SU-DHL-6 (cell line): ENCODE measurements at regions not wholly inside any gene's neighbourhood (a gene's known extent, or its start where the extent isn't known, plus 50 kb on each side); places are given as distances from the start of the nearest gene placed in this dataset.

ENCODE experiments used
- H2AFZ ChIP-seq: fragments of 200-600 bp; sonication (generic); 2 replicates; pipeline ENCODE4 v1.6.1; 2014; ENCODE audit warnings: low read depth, mild to moderate bottlenecking, moderate library complexity, mixed read lengths, antibody characterized with exemption, low read length; ENCODE audit not compliant: severe bottlenecking
- H3F3A ChIP-seq: fragments of 200-600 bp; shearing (Covaris generic); 2 replicates; pipeline ENCODE4 v1.6.0; 2016; ENCODE audit warnings: antibody characterized with exemption, mild to moderate bottlenecking; ENCODE audit not compliant: insufficient read depth
- H3K27ac ChIP-seq: fragments of 200-600 bp; sonication (generic); 2 replicates; pipeline ENCODE4 v1.5.1; 2016; ENCODE audit warnings: low read depth, mild to moderate bottlenecking, low read length, moderate library complexity, mixed read lengths
- H3K27me3 ChIP-seq: fragments of 200-600 bp; sonication (generic), shearing (Covaris generic); 2 replicates; pipeline ENCODE4 v1.6.0; 2014; ENCODE audit warnings: mild to moderate bottlenecking, low read length
- H3K36me3 ChIP-seq: fragments of 200-600 bp; sonication (generic); 2 replicates; pipeline ENCODE4 v1.6.1; 2014; ENCODE audit warnings: mild to moderate bottlenecking, low read length, mixed read lengths
- H3K4me2 ChIP-seq: fragments of 300-600, 200-600 bp; shearing (Covaris generic), sonication (generic); 2 replicates; pipeline ENCODE4 v1.6.0; 2014; ENCODE audit warnings: low read length, low read depth, mild to moderate bottlenecking; ENCODE audit not compliant: poor library complexity, severe bottlenecking
- H3K4me3 ChIP-seq: fragments of 200-600 bp; sonication (generic); 2 replicates; pipeline ENCODE4 v1.5.1; 2014; ENCODE audit warnings: antibody characterized with exemption, low read length, mild to moderate bottlenecking, mixed read lengths; ENCODE audit not compliant: insufficient read depth, poor library complexity, severe bottlenecking
- H3K79me2 ChIP-seq: fragments of 200-600 bp; sonication (generic); 2 replicates; pipeline ENCODE4 v1.6.1; 2014; ENCODE audit warnings: mild to moderate bottlenecking, low read length, moderate library complexity; ENCODE audit not compliant: insufficient read depth
- H3K9ac ChIP-seq: fragments of 200-600 bp; sonication (generic); 2 replicates; pipeline ENCODE4 v1.7.0; 2014; ENCODE audit warnings: mild to moderate bottlenecking, low read length
- H3K9me2 ChIP-seq: fragments of 200-600 bp; sonication (generic); replicated peaks from 2 replicates; pipeline ENCODE4 v1.6.1; 2014; ENCODE audit warnings: low read length; ENCODE audit not compliant: insufficient read depth
- H3K9me3 ChIP-seq: fragments of 200-600 bp; sonication (generic); 2 replicates; pipeline ENCODE4 v1.6.1; 2014; ENCODE audit warnings: low read length, mixed read lengths; ENCODE audit not compliant: insufficient read depth
- H4K20me1 ChIP-seq: fragments of 200-600 bp; sonication (generic); 2 replicates; pipeline ENCODE4 v1.6.1; 2014; ENCODE audit warnings: low read depth, mild to moderate bottlenecking, antibody characterized with exemption, low read length, moderate library complexity, mixed read lengths
- EZH2phosphoT487 ChIP-seq: fragments of 200-600 bp; sonication (generic), shearing (Covaris generic); conservative IDR thresholded peaks from 2 replicates; pipeline ENCODE4 v1.6.1; 2018; ENCODE audit warnings: mild to moderate bottlenecking, antibody characterized with exemption, low read length, moderate library complexity, mixed read lengths
- TF ChIP-seq, protein P1 (sequence below): fragments of 200-600 bp; sonication (generic); IDR thresholded peaks from one replicate; pipeline ENCODE4 v1.5.1; 2017; ENCODE audit warnings: antibody characterized with exemption, mild to moderate bottlenecking, low read length, moderate library complexity; ENCODE audit not compliant: insufficient read depth, poor library complexity, severe bottlenecking

DNA sequence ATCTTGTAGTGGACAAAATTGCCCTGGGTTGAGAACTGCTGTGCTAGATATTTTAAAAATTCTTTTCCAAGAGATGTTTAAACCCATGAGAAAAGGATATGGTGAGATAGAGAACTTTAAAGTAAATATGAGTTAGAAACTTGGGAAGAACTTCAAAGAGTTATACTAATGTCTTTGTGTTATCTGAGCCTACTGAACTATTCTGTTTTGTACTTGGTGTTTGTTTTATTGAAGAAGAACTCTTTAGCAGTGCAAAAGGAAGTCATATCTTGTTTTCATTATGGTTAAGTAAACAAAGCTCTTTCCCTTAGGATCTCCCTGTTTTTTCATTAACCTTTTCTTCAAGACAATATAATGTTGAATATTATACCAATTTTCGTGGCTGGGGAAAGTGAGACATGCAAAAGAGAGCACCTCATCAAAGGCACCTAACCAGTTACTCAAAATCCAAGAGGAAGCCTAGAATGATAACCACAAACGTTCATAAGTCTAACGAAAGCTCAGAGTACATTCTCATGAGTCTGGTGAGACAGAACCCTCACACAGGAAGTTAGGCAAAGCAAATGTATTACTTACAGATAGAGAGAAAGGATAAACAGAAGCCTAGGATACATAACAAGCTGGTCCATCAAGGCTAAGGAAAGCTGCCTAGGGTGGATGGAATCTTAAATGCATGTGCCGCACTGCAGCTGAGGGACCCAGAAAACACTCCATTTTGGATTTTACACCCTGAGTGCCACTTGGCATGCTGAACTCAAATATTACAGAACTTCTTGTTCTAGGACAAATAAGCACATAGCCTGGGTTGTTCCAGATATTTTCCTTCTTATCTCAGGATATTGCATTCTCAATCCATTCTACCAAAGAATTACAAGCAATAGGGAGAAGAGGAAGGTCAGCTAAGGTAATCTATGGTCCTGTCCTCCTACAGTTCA is 112.5 kb upstream of the ANO3 start:
- Histone ChIP-seq H3K27me3 (no peaks in the 10 kb centered on the region), H4K20me1 (no peaks in the 10 kb centered on the region), H3K36me3 (no peaks in the 10 kb centered on the region), H2AFZ (no peak overlapping the region), H3K9me3 (no peaks in the 10 kb centered on the region), H3K4me3 (no peak overlapping the region), H3K9me2 (no peaks in the 10 kb centered on the region), H3K27ac (no peak overlapping the region), H3F3A (no peaks in the 10 kb centered on the region), H3K79me2 (no peaks in the 10 kb centered on the region), H3K4me2 (no peak overlapping the region), H3K9ac (no peak overlapping the region)
- TF ChIP-seq, protein P1, sequence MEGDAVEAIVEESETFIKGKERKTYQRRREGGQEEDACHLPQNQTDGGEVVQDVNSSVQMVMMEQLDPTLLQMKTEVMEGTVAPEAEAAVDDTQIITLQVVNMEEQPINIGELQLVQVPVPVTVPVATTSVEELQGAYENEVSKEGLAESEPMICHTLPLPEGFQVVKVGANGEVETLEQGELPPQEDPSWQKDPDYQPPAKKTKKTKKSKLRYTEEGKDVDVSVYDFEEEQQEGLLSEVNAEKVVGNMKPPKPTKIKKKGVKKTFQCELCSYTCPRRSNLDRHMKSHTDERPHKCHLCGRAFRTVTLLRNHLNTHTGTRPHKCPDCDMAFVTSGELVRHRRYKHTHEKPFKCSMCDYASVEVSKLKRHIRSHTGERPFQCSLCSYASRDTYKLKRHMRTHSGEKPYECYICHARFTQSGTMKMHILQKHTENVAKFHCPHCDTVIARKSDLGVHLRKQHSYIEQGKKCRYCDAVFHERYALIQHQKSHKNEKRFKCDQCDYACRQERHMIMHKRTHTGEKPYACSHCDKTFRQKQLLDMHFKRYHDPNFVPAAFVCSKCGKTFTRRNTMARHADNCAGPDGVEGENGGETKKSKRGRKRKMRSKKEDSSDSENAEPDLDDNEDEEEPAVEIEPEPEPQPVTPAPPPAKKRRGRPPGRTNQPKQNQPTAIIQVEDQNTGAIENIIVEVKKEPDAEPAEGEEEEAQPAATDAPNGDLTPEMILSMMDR = no peak
- TF ChIP-seq EZH2phosphoT487 = no peak

- Histone ChIP-seq H2AFZ (peak overlapping the region; percentile 57), H3K27ac (no peak overlapping the region), H3K4me3 (no peak overlapping the region), H3K4me2 (no peak overlapping the region), H3F3A (no peaks in the 10 kb centered on the region), H3K9me3 (no peaks in the 10 kb centered on the region), H3K27me3 (no peaks in the 10 kb centered on the region), H4K20me1 (no peaks in the 10 kb centered on the region), H3K36me3 (no peaks in the 10 kb centered on the region), H3K79me2 (no peaks in the 10 kb centered on the region), H3K9me2 (no peaks in the 10 kb centered on the region), H3K9ac (no peak overlapping the region)
- TF ChIP-seq EZH2phosphoT487 = no peak
- TF ChIP-seq, protein P1 = no peak
Measured at GRCh38 chr11:26225646-26226045, 106.3 kb upstream of the ANO3 start.

DNA sequence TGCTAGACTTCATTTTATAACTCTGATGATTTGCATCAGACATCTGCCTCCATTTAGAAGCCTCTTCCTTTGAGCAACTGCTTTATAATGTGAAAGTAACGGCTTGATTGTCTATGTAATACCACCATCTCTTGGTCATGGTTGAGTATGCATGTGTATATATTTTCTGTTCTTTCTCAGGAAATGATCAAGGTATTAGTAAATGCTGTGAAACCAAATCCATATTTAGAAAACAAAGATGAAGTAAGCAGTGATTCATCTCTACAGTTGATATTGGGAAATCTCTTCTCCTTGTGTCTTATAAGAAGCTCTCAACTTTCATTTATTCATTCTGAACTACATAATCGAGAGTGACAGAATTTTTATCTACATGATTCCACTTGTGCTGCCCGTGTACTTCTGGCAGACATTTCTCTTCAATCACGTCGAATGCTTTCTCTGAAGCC is 104.6 kb upstream of the ANO3 start:
- Histone ChIP-seq H3F3A (no peaks in the 10 kb centered on the region), H3K9ac (peak overlapping the region; percentile 7; the same call in 1 of the 2 replicates), H2AFZ (peak overlapping the region; percentile 88), H3K27ac (peak overlapping the region; percentile 4; the same call in 1 of the 2 replicates), H3K36me3 (no peaks in the 10 kb centered on the region), H3K79me2 (no peaks in the 10 kb centered on the region), H4K20me1 (no peaks in the 10 kb centered on the region), H3K4me2 (peak overlapping the region; percentile 49), H3K4me3 (no peak overlapping the region), H3K9me3 (no peaks in the 10 kb centered on the region), H3K27me3 (no peaks in the 10 kb centered on the region), H3K9me2 (no peaks in the 10 kb centered on the region)
- no peak for TF ChIP-seq EZH2phosphoT487
- TF ChIP-seq, protein P1 = peak; percentile 72
